Middle frontal gyrus (tissue), 1 donor: ENCODE measurements at regions not wholly inside any gene's neighbourhood (a gene's known extent, or its start where the extent isn't known, plus 50 kb on each side); places are given as distances from the start of the nearest gene placed in this dataset.

Source experiments
- DNase-seq: peaks from one replicate; pipeline ENCODE4 v3.0.0-alpha.2; 2015; ENCODE audit warnings: low spot score; ENCODE audit errors: extremely low spot score

DNA sequence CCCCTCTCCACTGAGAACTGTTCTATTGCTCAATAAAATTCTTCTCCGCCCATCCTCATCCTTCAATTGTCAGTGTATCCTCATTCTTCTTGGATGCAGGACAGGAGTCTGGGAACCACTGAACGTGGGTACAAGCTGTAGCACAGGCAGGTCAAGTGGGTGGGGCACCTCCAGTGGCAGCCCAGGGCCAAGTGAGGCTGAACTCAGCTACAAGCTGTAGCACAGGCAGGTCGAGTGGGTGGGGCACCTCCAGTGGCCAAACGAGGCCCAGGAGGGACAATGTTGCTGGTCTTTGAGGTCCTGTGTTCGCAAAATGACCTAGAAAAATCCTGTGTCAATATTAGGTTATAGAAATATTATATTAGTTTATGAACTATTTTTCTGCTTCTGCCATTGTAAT lies 352.0 kb downstream of the TMX3 start:
- no peak for DNase-seq

DNA sequence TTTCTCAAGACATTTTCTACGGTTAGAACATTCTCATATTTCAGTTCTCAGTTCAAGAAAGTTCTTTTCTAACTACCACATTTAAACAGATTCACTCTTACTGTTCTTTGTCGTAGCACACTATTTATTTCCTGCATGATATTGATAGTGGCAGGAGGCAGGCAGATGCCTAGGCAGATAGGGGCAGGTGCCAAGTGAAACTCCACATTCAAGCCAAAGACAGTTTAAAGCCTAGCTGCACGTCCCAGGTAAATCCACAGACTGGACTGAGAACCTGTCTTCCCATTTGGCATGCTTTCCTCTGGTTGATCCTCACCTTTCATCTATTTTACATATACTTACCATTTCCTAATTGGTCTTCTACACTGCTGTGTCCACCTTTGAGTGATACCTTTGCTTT lies 359.3 kb downstream of the TMX3 start:
- no peak for DNase-seq

DNA sequence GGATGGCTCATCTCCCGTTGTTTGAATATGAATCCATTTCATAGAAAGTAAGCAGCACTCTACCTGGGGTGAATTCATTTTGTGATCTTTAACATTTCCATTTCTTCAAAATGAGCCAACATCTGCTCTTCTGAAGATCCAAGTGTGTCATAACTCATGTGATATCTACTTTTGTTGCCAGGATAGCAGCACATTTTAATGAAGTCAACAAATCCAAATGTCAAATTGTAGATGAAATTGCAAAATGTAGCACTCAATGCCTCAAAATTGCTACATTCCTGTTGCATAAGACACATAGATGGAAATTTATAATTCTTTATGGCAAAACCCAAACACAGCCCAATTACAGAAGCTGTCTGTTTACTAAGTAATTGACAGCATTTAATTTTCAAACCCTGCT lies 360.7 kb downstream of the TMX3 start:
- DNase-seq = no peak

DNA sequence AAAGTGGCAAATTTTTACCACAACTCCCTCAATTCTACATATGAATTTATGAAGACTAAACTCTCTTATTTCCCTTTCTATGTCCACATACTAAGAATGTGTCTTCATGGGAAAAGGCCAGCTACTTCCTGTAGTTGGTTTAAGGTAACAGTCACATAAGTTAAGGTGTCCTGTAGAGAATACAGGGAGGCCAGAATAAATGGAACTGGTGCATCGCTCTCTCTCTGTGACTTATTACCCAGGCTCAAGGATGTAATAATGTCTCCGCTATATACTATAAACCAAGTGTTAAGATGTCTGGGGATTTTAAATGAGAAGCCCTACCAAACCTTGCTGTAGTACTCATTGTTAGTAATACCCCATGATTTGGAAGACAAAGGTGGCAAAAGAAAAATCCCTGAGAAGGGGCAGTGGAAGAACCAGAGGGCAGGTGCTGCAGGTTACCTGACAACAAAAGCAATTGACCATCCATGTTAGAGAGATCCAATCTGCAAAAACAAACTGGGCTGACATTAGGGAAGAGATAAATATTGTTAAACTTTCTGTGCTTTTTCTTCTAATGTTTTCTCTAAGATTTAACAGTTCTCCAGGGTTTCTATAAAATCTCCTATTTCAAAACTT lies 372.8 kb downstream of the TMX3 start:
- no peak for DNase-seq

DNA sequence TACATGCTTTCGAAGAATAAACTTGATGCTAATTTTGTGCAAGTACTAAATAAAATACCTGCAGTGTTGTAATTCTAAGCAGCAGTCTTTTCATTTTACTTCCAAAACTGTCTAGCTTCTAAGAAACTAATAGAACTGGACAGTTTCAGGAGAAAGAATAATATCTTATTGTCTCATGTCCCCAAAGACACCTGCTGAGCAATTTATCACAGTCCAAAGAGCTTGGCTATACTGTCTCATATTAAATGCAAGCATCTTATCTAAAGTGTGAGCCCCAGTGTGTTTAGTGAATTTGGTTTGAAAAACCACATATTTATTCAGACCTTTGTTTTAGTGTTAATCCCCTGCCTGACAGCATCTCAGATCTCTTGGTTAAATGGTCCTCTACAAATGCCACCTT lies 374.3 kb downstream of the TMX3 start:
- DNase-seq = no peak

DNA sequence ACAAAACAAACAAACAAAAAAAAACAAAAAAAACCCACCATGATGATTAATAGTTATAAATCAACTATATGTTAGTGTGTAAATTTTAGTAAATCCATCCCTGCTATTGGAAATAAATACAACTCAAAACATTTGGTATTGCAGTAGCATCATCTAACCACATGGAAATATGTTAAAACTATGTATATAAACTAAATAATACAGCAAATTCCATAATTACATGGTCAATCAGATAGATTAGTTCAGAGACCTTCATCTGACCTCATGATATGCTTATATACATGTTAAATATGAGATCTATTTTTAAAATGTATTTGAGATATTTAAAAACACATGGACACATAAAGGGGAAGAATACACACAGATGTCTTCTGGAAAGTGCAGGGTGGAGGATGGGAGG lies 384.2 kb downstream of the TMX3 start:
- no peak for DNase-seq

DNA sequence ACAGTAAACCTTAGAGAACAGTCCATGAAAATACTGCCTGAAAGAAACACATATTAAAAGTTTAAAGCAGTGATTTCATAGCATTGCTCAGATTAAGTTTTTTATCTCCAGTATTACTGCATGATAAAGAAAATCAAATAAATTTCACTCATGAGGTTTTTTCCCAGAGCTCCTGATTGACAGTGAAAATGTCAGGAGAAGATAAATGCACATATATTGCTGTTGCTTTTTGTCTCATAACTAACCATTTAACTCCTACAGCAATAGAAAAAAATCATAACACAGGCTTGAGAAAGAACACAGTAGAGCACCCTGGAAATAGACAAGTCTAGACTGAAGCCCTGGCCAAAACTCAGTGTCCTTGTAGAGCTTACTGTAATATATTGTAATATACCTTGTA lies 391.0 kb downstream of the TMX3 start:
- no peak for DNase-seq

DNA sequence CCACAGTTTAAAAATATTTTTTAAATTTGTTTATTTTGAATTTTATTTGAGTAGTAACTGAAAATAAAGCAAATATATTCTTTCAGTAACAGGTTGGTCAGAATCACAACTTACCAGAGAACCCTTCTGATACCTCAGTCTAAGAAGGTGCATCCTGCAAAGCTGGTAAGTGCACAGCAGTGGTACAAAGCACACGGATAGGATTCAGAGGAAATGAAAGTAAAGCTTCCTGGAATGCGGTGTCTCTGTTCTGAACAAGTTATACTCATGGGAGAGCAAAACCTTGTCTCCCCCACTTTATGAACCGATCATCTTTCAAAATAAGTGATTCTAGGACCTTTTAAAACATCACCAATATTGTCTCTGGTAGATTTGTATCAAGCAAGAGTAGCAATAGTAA lies 398.3 kb downstream of the TMX3 start:
- no peak for DNase-seq

DNA sequence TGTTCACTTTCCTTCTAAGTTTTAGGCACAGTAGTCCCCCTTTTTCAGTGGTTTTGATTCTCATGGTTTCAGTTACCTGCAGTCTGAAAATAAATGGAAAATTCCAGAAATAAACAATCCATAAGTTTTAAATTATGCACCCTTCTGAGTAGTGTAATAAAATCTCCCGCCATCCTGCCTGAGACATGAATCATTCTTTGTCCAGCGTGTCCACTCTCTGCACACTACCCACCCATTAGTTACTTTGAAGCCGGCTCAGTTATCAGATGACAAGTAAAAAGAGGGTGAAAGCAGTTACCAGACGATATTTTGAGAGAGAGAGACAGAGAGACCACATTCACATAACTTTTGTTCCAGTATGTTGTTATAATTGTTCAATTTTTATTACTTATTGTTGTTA lies 400.5 kb downstream of the TMX3 start:
- no peak for DNase-seq

DNA sequence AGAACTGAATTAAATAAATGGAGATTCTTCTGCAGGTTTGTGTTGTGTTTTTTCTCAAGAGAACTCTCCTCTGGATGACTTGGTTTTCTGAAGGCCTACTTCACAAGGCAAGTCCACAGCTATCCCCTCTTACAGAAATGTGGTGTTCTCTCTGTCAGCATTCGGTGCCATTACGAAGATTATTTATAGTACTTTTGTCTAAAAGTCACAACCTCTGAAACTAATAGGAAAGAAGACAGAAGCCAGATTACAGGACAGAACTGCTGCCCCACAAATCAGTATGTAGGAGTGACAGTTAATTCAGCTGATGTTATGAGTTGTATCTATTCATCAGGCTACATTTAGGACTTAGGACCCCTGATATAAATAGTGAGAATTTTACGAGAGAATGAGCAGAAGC lies 413.5 kb downstream of the TMX3 start:
- DNase-seq = no peak

DNA sequence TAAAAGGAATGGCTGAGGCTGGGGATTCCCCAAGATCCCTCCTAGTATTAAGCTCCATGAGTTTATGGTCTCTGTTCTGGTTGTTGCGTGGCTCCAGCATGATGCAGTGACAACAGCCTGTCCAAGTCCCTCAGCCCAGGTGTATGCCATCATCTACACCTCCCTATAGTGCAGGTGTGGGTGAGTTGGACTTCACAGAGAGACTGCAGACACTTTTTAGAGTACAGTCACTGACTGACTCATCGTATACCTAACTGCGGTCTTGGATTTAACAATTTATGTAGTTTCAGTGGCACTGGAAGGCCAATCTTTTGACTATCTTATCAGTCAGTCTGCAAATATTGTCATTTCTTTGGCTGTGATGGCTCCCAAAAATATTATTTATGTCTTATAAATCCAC lies 415.0 kb downstream of the TMX3 start:
- DNase-seq = no peak

DNA sequence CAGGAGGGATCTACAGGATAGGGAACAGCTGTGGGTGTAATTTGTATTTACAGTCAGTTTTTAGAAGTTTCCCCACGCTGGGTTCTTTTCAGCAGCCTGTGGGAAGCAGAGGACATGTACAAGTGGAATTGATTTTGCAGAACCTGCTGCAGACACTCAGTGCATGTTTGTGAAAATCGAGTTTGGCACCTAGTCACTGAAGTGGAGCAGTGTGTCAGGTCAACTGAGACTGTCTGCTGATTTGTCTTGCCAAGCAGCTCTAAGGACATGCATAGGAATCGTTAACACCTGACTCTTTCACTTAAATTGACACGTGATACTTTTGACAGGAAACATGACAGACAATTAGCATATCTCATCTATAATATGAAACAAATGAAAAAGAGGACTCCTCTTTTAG lies 416.6 kb downstream of the TMX3 start:
- no peak for DNase-seq

DNA sequence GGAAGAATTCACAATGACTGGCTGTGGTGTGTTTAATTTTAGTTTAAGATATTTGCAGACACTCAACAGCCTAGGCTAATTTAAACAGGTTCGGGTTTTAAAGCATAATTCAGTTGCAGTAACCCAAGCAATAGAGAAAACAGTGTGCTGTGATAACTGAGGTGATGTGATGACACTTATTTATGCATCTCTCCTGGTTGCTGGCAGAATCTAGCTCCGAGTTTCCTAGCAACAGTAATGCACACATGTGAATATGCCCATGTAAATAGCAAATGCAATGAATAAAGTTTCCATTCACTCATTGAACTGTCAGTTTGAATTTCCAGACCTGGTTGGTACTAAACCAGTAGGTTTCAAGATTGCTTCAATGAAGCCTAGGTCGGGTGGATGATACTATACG lies 426.5 kb downstream of the TMX3 start:
- DNase-seq = no peak

DNA sequence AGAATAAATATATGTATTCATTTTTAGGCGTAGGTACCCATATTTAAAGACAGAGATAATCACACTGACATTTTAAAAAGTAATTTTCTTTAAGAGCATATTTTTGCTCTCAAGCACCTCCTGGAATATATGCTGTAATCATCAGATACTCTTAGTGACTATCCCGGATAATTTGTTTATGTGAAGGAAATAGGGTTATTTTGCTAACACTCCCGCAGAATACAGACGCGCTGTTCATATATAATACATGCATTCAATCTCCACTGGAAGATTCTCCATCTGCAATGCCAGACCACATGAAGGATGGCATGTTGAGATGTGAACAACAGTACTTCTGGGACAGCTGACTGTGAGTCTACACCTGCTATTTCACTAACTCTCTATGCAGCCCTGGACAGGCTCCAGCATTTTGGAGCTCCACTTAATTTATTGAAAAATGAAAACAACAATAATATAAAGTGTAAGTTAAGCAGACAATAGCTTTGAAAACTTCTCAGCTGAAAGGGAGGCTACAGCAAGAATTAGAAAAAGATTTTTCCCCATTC lies 430.6 kb downstream of the TMX3 start:
- DNase-seq = no peak

DNA sequence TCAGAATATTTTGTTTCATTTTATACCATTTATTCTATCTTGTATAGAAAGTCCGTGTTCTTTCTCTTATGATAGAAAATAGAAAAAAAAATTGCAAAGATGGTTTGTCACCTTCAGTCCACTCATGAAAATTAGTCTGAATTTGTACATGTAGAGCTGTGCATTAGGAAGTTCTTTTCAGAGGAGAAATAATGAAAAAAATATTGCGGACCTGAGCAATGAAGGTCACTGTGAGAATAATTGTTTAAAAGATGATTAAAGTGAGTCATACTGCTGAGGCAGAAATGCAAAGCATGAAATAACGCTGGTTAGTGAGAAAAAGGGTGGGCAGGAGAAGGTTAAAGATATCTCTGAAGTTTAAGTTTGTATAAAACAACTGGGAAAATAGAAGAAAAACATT lies 431.1 kb downstream of the TMX3 start:
- no peak for DNase-seq

DNA sequence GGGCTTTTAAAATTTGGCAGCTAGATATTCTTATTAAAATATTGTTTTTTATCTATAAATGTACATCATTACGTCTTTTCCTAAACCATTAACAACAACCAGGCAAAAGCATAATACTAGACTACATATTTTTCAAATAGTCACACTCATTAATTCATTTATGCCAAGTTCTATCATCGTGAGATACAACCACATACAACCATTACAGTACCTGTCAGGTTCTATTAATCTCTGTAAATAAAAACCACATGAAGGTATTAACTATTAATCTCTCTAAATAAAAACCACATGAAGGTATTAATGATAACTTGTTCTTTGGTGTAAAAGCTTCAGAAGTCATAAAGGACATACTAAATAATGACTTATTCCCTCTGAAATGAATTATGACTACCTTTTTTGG lies 432.7 kb downstream of the TMX3 start:
- DNase-seq = no peak

DNA sequence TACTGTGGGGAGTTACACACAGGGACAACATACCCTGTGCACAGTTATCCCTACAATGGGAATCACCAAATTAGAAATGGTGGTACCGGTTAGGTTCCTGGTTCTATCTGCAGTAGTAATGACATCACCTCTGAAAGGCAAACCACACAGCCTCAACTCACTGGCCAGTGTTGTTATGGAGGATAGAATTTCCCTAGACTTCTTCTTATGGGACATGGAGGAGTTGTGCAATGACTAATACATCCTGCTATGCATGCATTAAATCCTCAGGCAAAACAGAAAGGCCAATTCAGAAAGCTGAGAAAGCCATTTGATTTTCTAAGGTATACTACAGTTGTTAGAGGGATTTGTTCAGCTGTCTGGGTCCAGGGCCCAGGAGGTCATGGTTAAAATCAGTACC lies 439.3 kb downstream of the TMX3 start:
- DNase-seq = no peak

DNA sequence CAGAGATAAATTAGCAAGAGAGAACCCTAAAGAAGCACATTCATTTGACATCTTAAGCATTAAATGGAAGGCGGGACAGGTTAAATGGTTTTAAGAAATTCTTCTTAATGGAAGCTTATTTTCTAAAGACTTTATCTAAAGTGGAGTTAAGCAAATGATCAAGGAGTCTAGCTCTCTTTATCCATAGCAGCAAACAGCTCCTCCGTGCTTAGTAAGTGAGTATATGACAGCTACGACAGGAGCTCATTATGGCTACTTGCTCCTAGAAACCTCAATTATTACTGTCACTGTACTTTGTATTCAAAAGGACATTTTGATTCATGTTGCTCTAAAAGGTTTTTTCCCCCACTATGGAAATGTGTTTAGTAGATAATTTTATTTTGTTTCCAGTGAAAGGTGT lies 444.9 kb downstream of the TMX3 start:
- DNase-seq = no peak

DNA sequence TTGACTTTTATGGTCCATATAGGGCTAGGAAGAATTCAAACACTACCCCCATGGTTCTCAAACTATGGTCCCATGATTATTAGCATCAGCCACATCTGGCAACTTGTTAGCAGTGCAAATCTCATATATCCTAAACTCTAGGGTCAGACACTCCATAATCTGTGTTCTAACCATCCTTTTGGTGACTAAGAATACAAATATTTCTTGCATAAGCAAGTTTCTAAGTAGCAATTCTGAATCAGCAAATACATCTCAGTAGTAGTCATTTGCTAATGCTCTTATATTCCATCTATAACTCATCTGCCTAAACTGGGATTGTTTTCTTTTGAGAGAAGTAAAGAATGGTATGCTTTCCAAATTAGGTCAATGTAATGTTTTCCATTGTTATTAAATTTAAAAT lies 447.3 kb downstream of the TMX3 start:
- no peak for DNase-seq

DNA sequence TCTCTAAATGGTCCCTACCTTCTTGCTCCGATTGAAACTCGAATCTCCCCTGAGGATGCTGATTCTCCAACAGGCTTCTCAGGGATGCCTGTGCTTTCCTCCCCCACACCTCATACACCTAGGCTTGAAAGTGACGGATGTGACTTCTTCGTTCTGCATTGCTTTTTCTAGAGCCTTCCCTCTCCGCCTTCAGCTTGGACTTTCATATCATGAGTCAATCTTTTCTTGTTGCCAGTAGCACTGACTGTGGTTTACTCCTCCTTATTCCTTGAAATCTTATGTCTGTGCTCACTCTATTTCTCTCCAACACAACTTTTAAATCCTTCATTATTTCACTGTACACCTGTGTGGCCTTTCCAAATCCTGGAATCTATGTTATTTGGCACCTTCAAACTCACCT lies 451.4 kb downstream of the TMX3 start:
- no peak for DNase-seq

DNA sequence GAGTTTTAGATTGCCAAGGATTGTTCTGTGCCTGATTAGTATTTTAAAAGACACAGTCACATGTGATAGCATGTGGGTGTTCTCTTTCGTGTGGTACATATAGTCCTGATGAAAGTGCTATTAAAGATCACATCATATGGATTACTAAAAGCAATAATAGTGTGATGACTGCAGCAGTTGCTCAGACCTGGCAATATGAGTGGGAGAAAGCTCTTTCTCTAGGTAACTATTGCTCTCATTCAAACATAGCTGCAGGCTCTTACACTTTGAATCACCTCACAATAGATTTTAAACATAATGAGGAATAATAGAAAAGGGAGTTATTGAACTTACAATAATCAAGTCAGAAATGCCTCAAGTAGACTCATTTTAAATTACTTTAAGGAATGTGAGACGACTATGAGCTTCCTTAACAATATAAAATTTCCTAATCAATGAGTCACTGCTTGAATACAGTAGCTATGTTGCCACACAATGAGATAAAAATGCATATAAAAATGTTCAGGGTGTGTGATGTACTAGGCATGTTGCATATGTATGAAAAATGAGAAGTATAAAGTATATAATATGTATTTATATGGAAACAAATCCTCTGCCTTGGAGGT lies 452.1 kb downstream of the TMX3 start:
- no peak for DNase-seq

DNA sequence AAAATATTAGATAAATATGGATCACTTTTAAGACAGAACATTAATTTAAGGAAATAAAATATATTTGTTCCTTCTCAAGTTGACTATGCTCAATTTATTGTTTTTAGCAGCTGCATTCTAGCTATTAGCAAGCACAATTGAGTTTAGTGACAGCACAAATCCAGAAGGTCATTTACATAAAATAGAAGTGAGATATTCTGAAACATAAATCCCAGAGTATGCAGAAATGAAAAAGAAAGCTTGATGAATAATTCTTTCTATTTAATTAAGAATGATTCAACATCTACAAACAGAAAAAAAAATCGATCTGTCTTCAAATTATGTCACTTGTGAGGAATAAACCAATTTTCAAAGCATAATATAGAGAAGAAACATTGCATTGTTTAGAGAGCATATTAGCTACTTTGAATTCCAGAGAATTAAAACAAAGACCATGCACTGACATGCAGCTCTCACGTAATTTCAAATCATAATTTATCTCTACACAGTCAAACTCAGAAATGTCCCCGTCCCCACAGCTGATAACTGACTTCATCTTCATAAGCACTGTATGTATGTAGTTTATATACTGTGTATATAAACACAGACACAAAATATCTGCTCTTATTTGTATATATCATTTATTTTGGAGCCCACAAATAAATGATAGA lies 458.4 kb downstream of the TMX3 start:
- DNase-seq = no peak

DNA sequence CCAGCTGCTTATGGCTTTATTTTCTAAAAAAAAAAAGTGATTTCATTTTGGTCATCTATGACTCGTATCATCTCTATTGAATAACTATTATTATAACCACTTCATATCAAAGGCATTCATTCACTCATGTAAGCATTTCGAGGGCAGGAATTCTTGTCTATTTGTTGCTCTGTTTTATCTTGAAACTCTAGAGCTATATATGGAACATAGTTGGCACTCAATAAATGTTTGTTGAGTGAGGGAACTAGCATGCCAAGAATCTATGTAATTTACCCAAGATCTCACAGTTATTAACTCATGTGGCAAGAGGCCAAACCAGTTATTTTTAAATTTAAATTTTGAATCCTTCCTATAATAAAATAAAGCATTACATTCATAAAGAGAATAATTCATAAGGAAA lies 470.1 kb downstream of the TMX3 start:
- DNase-seq = no peak
